ENCODE measurements at regions not wholly inside any gene's neighbourhood (a gene's known extent, or its start where the extent isn't known, plus 50 kb on each side); places are given as distances from the start of the nearest gene placed in this dataset.

- Histone ChIP-seq H3K4me3 (ENCODE audit: low read length) (peak overlapping the region; percentile 79), H3F3A (ENCODE audit: insufficient read depth, low read length, poor library complexity, severe bottlenecking) (no peaks in the 10 kb centered on the region), H3K9me2 (ENCODE audit: insufficient read depth, low read length) (no peaks in the 10 kb centered on the region), H4K20me1 (ENCODE audit: insufficient read depth) (no peaks in the 10 kb centered on the region), H3K4me2 (ENCODE audit: low read length) (peak overlapping the region; percentile 43), H3K9me3 (ENCODE audit: low read length) (no peaks in the 10 kb centered on the region), H2AFZ (ENCODE audit: low read depth, low read length) (peak overlapping the region; percentile 65), H3K79me2 (replicated peaks; ENCODE audit: insufficient read depth, low read length) (no peaks in the 10 kb centered on the region), H3K27ac (ENCODE audit: low read length) (peak overlapping the region; percentile 5), H3K9ac (ENCODE audit: low read length) (peak overlapping the region; percentile 73), H3K36me3 (ENCODE audit: insufficient read depth, low read length) (no peaks in the 10 kb centered on the region), H3K27me3 (ENCODE audit: insufficient read depth, low read depth, low read length) (peaks cover 48% of the 10 kb centered on the region)
- TF ChIP-seq MXI1 (conservative IDR thresholded peaks at IDR 0.05; ENCODE audit: poor library complexity, severe bottlenecking) (no peak), POLR2AphosphoS5 (IDR thresholded peaks at IDR 0.05) (no peak), REST (IDR thresholded peaks at IDR 0.05; ENCODE audit: borderline replicate concordance) (no peak), EZH2 (IDR thresholded peaks at IDR 0.05; ENCODE audit: borderline replicate concordance, insufficient read depth, low read length, poor library complexity, severe bottlenecking) (no peak), CTCF (IDR thresholded peaks at IDR 0.05; ENCODE audit: poor library complexity, severe bottlenecking) (no peak), TAF1 (IDR thresholded peaks at IDR 0.05; ENCODE audit: low read depth) (no peak), RAD21 (conservative IDR thresholded peaks at IDR 0.05) (no peak), EP300 (conservative IDR thresholded peaks at IDR 0.05; ENCODE audit: poor library complexity, severe bottlenecking) (no peak), SMC3 (conservative IDR thresholded peaks at IDR 0.05; ENCODE audit: poor library complexity) (no peak)
Observed at GRCh38 chr12:11499806-11500187, 104.4 kb upstream of the PRB2 start.

- Histone ChIP-seq H3K79me2 (replicated peaks; ENCODE audit: insufficient read depth, low read length) (no peaks in the 10 kb centered on the region), H3K4me3 (ENCODE audit: low read length) (peak overlapping the region; percentile 79), H2AFZ (ENCODE audit: low read depth, low read length) (peak overlapping the region; percentile 65), H3K9me3 (ENCODE audit: low read length) (no peaks in the 10 kb centered on the region), H3F3A (ENCODE audit: insufficient read depth, low read length, poor library complexity, severe bottlenecking) (no peaks in the 10 kb centered on the region), H3K27ac (ENCODE audit: low read length) (peak overlapping the region; percentile 5), H3K9ac (ENCODE audit: low read length) (peak overlapping the region; percentile 73), H4K20me1 (ENCODE audit: insufficient read depth) (no peaks in the 10 kb centered on the region), H3K27me3 (ENCODE audit: insufficient read depth, low read depth, low read length) (peaks cover 48% of the 10 kb centered on the region), H3K36me3 (ENCODE audit: insufficient read depth, low read length) (no peaks in the 10 kb centered on the region), H3K9me2 (ENCODE audit: insufficient read depth, low read length) (no peaks in the 10 kb centered on the region), H3K4me2 (ENCODE audit: low read length) (peak overlapping the region; percentile 43)
- TF ChIP-seq REST (IDR thresholded peaks at IDR 0.05; ENCODE audit: borderline replicate concordance) (peak; percentile 99), EP300 (conservative IDR thresholded peaks at IDR 0.05; ENCODE audit: poor library complexity, severe bottlenecking) (no peak), TAF1 (IDR thresholded peaks at IDR 0.05; ENCODE audit: low read depth) (peak; percentile 48), MXI1 (conservative IDR thresholded peaks at IDR 0.05; ENCODE audit: poor library complexity, severe bottlenecking) (peak; percentile 27)
Observed at GRCh38 chr12:11500188-11500860, 105.0 kb upstream of the PRB2 start.
